GM18505 (cell line): ENCODE measurements at regions not wholly inside any gene's neighbourhood (a gene's known extent, or its start where the extent isn't known, plus 50 kb on each side); places are given as distances from the start of the nearest gene placed in this dataset.

Experiments
- ATAC-seq: cut with Tn5 transposase; IDR thresholded peaks from one replicate; pipeline ENCODE4 v1.9.1; 2021; ENCODE audit not compliant: unreplicated experiment
- POLR2A ChIP-seq: IDR thresholded peaks from 4 replicates; pipeline ENCODE4 v1.6.1; 2011; ENCODE audit warnings: borderline replicate concordance; ENCODE audit not compliant: insufficient read depth, insufficient read length; ENCODE audit errors: extremely low read depth

DNA sequence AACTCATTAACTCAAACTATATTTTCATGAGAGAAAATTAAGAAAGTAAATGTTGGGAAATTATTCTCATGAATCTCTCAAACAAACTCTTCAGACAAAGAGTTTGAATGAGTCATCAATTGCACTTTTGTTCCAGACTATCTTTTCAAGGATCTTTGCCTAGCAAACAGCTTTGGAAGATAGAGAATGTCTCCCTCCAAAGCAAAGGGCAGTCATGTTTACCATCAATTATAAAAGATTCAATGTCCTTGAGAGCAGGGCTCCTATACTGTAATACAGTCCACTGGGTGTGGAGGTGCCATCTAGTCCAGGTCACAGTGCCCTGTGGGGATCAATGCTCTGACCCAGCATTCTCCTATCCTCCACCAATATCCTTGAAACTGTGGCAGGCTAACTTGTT, 1429.3 kb downstream of the EFNA5 start:
- TF ChIP-seq POLR2A: no peak
- no peak for ATAC-seq

DNA sequence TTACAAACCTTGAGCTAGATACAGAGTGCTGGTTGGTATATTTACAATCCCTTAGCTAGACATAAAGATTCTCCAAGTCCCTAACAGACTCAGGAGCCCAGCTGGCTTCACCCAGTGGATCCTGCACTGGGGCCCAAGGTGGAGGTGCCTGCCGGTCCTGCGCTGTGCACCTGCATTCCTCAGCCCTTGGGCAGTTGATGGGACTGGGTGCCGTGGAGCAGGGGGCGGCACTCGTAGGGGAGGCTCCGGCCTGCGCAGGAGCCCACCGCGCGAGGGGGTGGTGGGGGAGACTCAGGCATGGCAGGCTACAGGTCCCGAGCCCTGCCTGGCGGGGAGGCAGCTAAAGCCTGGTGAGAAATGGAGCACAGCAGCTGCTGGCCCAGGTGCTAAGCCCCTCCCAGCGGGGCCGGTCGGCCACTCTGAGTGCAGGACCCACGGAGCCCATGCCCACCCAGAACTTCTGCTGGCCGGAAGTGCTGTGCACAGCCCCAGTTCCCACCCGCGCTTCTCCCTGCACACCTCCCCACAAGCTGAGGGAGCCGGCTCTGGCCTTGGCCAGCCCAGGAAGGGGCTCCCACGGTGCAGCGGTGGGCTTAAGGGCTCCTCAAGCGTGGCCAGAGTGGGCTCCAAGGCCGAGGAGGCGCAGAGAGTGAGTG, 1464.7 kb downstream of the EFNA5 start:
- no peak for ATAC-seq
- no peak for TF ChIP-seq POLR2A

DNA sequence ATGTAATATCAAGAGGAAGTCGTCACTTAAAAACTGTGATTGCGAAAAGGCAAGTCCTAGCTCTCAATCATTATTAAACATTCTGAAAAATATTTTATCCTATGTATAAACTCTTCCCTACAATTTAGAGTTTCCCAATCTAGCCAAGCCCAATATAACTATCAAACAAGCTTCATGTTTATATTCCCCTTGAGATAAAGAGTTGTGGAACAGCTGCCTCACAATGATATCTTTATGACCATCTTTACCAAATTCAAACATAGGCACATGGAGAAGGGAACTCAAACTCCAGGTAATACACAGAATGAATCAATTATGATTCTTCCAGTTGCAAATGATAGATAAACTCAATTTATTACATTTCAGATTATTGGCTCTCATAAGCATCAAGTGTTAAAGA, 1468.7 kb downstream of the EFNA5 start:
- TF ChIP-seq POLR2A: no peak
- no peak for ATAC-seq

DNA sequence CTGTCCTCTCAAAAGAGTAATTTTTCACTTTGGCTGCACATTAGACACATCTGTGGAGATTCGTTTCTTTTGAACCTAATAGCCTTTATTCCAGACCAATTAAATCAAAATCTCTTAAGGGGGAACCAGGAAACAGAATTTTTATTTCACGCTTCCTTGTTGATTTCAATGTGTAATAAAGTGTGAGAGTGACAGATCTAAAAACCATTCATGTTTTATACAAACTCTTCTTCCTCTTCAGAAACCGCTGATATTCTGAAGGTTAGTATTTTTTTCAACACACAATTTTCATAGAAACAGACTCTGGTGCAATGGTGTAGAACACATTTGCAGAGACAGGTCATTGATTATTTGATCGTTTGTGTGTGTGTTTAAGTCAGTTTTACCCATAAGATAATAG, 1469.8 kb downstream of the EFNA5 start:
- ATAC-seq: no peak
- TF ChIP-seq POLR2A: no peak

DNA sequence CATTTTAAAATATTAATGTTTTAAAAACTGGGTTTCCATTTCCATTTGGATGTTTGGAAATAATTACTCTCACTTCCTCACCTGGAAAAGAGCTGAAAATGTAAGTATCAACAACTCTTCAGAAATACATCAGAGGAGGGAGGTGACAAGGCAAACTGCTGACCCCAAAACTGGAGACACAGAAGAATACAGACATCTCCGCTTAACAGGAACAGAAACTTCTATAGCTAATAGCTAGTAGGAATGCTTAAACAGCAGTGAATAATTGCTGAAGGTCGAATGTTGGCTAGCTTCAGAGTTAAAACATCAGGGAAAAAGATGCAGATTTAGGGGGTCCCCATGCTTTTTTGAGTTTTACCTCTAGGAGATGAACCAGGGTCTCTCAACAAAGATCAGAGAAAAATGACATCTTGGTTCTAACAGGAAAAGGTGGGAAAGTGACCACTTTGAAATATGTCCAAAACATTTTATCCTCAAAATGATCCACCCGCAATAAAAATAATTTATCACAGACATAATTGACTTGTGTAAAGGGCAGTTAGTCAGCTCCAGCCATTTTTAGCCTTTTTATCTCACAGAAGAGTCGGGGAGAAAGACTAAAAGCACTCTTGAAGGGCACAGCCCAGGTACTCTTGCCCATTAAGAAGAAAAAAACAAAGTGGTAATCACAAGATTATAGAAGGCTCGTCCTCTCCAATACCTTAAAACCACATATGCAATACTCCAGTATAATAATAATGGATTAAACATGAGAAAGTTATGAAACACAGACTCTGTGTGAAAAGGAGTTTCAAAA, 1474.9 kb downstream of the EFNA5 start:
- no peak for ATAC-seq
- no peak for TF ChIP-seq POLR2A

DNA sequence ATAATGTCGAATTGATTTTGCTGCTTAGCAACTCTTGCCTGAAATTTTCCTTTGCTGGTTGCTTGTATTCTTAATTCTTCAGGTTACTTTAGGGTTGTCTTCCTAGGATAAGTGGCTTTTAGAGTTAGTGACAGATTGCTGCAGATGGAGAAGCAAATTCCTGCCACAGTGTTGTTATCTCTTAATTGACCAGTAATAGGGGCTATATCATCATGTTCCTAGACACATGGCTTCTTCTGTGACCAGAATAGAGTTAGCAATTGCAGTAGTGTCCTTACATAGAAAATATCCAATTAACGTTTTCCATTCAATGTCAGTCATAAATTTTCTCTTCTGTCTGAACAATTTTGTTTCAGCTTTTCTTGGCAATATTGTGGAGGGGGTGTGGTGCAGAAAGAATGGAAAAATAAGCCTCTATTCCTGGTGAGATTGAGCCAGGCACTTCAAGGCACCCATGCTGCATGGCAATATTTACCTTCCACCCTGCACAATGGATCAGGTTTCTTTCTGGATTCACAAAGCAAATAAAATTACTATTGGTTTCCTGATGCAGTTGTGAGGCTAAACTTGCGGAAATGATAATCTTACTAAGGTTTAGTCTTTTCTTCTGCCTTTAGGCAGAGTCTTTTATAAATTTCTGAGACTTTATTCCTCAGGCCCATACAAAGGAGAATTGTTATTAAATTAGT, 1481.5 kb downstream of the EFNA5 start:
- TF ChIP-seq POLR2A: no peak
- ATAC-seq: no peak

DNA sequence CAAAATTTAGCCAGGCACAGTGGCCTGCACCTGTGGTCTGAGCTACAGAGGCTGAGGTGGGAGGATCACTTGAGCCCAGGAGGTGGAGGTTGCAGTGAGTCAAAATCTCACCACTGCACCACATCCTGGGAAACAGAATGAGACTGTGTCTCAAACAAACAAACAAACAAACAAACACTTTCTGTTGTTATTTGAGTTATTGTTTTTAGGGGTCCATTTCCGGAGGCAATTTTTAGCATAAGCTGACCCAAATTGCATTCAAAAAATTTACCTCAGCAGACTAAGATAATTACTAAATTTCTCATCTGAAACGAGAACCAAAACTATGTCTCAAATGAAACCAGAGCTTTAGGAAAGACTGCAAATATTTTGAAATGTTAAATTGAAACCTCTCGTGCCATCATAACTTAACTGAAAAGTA, 1485.1 kb downstream of the EFNA5 start:
- ATAC-seq: no peak
- no peak for TF ChIP-seq POLR2A

DNA sequence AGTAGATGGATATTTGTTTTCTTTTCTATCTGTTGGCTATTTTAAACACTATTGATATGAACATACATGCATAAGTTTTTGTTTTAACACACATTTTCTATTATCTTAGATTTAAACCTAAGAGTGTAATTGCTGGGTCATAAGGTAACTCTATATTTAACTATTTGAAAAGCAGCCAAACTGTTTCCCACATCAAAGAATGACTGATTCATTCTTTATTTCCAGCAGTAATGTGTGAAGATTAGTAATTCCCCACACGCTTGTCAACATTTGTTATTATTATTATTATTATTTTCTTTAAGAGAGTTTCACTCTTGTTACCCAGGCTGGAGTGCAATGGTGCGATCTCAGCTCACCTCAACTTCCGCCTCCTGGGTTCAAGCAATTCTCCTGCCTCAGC, 1495.8 kb downstream of the EFNA5 start:
- ATAC-seq: no peak
- TF ChIP-seq POLR2A: no peak

DNA sequence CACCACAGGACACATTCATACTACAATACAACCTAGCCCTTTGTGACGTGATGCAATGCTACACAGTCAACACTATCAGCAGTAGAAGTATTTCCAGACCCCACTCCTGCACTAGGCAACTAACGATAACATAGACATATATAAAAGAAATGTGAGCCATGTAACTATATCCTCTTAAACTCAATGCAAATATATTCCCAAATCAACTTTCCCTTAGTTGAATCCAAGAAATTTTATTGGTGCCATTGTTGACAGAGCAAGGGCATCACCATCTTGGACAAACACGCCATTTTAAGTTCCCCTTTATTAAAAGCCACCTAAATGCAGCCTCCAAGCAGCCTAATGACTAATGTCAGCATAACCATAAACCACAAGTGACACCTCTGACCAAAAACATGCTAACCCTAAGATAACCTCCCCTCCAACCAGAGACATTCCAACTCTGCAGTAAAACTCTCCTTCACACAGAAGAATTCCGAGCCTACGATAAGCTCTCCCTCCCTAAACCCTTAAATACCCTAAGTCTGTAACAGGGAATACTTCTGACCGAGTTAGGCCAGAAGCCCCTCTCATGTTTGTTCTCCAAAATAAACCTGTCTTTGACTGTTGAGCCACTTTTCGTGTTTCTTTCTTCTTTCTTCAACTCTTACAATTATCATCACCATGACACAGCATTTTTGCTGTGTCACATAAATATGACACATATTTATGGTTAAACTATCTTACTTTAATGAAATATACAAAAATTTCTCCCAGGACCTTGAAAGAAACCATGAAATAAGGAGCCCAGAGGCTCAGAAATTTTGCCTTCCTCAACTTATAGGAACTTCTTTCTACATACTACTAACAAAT, 1497.8 kb downstream of the EFNA5 start:
- ATAC-seq: no peak
- no peak for TF ChIP-seq POLR2A

DNA sequence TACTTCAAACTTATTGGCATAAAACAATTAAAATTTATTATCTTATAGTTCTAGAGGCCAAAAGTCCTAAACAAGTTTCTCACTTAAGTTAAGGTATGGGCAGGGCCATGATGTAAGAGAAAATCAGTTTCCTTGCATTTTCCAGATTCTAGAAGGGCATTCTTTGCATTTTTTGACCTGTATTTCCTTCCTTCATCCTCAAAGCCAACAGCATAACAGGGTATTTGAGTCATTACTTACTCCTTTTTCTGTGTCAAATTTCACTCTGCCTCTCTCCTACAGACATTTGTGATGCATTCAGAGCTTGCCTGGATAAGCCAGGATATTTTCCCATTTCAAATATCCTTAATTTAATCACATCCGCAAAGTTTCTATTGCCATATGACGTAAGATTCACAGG, 1499.0 kb downstream of the EFNA5 start:
- TF ChIP-seq POLR2A: no peak
- no peak for ATAC-seq

DNA sequence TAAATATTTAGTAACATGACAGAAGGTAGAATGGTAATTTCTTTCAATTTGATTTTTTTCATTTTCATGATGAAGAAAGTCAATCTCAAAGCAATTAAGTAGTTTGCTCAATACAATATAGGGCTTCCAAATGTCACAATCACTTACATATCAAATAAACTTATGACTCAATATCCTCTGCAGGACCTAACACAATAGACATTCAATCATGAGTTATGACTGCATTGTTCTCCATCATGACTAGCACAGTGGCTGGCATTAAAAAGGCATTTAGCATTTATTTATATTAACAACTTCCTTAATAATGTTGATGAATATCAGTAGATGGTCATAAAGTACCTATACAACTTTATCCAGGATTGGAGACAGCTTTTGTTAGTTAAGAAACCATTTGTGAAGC, 1499.6 kb downstream of the EFNA5 start:
- TF ChIP-seq POLR2A: no peak
- no peak for ATAC-seq

DNA sequence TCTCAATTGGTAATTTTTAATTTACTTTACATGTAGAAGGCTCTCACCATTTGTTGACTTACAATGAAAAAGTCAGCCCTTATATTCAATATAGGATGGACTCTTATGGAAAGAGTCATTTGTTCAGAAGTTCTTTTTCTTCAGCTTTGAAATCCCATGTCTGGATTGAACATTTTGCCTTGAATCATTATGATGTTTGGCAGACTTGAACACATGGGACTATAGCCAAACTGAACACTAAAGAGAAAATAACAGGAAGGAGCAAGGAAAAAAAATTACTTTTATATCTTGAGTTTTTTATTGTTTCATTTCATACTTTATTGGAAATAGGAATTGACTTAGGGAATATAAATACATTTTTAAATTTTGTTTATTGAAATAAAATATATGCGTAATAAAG, 1503.0 kb downstream of the EFNA5 start:
- no peak for TF ChIP-seq POLR2A

DNA sequence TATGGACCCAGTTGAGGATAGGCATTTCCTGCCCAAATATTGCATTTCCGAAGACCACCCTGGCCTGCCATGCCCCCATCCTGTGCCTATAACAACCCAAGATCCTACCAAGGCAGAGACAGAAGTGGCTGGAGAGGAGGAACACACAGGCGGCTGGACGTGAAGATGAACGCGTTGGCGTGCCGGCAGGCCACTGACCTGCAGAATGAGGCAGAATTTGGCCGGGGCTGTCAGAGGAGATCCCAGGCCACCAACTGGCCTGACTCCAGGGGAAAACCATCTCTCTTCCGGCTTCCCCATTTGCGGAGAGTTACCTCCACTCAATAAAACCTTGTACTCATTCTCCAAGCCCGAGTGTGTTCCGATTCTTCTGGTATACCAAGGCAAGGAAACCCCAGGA, 1507.5 kb downstream of the EFNA5 start:
- no peak for ATAC-seq
- no peak for TF ChIP-seq POLR2A

More for the DNA sequence above, 1503.0 kb downstream of the EFNA5 start:
- ATAC-seq: no peak
